WTC11 (cell line): ENCODE measurements at regions not wholly inside any gene's neighbourhood (a gene's known extent, or its start where the extent isn't known, plus 50 kb on each side); places are given as distances from the start of the nearest gene placed in this dataset.

Source experiments
- ATAC-seq: fragments of 200-7000 bp; cut with Tn5 transposase; 2 replicates; pipeline ENCODE4 v1.10.0; 2021; ENCODE audit warnings: mild to moderate bottlenecking, moderate library complexity
- CTCF ChIA-PET: fragments of 300-600 bp; sonication (Branson Sonifier 250); formaldehyde crosslinking; loops from one replicate; lab custom pipeline; 2021; ENCODE audit warnings: antibody characterized with exemption; lab: Charles Lee
- POLR2A ChIA-PET: fragments of 350-600 bp; sonication (Branson Sonifier 250); formaldehyde crosslinking; loops from one replicate; lab custom pipeline; 2021; ENCODE audit warnings: antibody characterized with exemption; lab: Charles Lee
- DNase-seq: peaks from one replicate; pipeline ENCODE4 v3.0.0; 2021; ENCODE audit warnings: low spot score
- H3K27ac Mint-ChIP-seq: 2 replicates; pipeline ENCODE4 v1.8.0; 2021; ENCODE audit warnings: mixed read lengths
- H3K27me3 Mint-ChIP-seq: 2 replicates; pipeline ENCODE4 v1.8.0; 2021; ENCODE audit warnings: low read depth, mild to moderate bottlenecking, moderate library complexity, mixed read lengths
- H3K36me3 Mint-ChIP-seq: 2 replicates; pipeline ENCODE4 v1.8.0; 2021; ENCODE audit warnings: mixed read lengths
- H3K4me1 Mint-ChIP-seq: 2 replicates; pipeline ENCODE4 v1.8.0; 2022; ENCODE audit warnings: mixed read lengths
- H3K4me3 Mint-ChIP-seq: 2 replicates; pipeline ENCODE4 v1.8.0; 2021; ENCODE audit warnings: mild to moderate bottlenecking, moderate library complexity, mixed read lengths
- H3K9me3 Mint-ChIP-seq: 2 replicates; pipeline ENCODE4 v1.8.0; 2021; ENCODE audit warnings: mixed read lengths
- GABPB1 ChIP-seq: sonication (generic); formaldehyde crosslinking; IDR thresholded peaks from 2 replicates; pipeline ENCODE4 v1.8.1; 2023; ENCODE audit warnings: mild to moderate bottlenecking, missing genetic modification reagents
- IRF2 ChIP-seq: sonication (generic); formaldehyde crosslinking; IDR thresholded peaks from 2 replicates; pipeline ENCODE4 v1.8.0; 2022; ENCODE audit warnings: low read depth, missing genetic modification reagents, borderline replicate concordance
- JAZF1 ChIP-seq: fragments of 250-450 bp; sonication (Bioruptor Pico); IDR thresholded peaks from 2 replicates; pipeline ENCODE4 v1.9.0; 2021; ENCODE audit warnings: moderate library complexity, mild to moderate bottlenecking, inconsistent platforms
- JUN ChIP-seq: sonication (generic); formaldehyde crosslinking; IDR thresholded peaks from 2 replicates; pipeline ENCODE4 v1.8.0; 2023; ENCODE audit warnings: mild to moderate bottlenecking, missing genetic modification reagents
- NFYB ChIP-seq: sonication (generic); formaldehyde crosslinking; conservative IDR thresholded peaks from 2 replicates; pipeline ENCODE4 v1.8.0; 2022; ENCODE audit warnings: low read depth, missing genetic modification reagents
- NR1H2 ChIP-seq: sonication (generic); formaldehyde crosslinking; IDR thresholded peaks from 2 replicates; pipeline ENCODE4 v1.9.0; 2021; ENCODE audit warnings: mild to moderate bottlenecking, moderate library complexity, missing genetic modification reagents
- STAT6 ChIP-seq: sonication (generic); formaldehyde crosslinking; conservative IDR thresholded peaks from 2 replicates; pipeline ENCODE4 v1.8.1; 2023; ENCODE audit warnings: mild to moderate bottlenecking, low read depth, missing genetic modification reagents, moderate library complexity
- ZMAT4 ChIP-seq: fragments of 250-450 bp; sonication (Bioruptor Pico); IDR thresholded peaks from 2 replicates; pipeline ENCODE4 v1.9.0; 2021; ENCODE audit warnings: mild to moderate bottlenecking
- ZNF121 ChIP-seq: sonication (generic); formaldehyde crosslinking; IDR thresholded peaks from 2 replicates; pipeline ENCODE4 v1.8.0; 2023; ENCODE audit warnings: missing genetic modification reagents
- ZNF671 ChIP-seq: fragments of 250-450 bp; sonication (Bioruptor Pico); IDR thresholded peaks from 2 replicates; pipeline ENCODE4 v1.8.0; 2021; ENCODE audit warnings: mild to moderate bottlenecking
- TF ChIP-seq, protein P1 (sequence below): sonication (generic); formaldehyde crosslinking; IDR thresholded peaks from 2 replicates; pipeline ENCODE4 v1.8.1; 2023; ENCODE audit warnings: mild to moderate bottlenecking, missing genetic modification reagents, moderate library complexity
- TF ChIP-seq, protein P2 (sequence below): sonication (generic); formaldehyde crosslinking; IDR thresholded peaks from 2 replicates; pipeline ENCODE4 v1.8.1; 2023; ENCODE audit warnings: mild to moderate bottlenecking, missing genetic modification reagents, moderate library complexity
- TF ChIP-seq, protein P3 (sequence below): sonication (generic); formaldehyde crosslinking; IDR thresholded peaks from 2 replicates; pipeline ENCODE4 v1.8.0; 2023; ENCODE audit warnings: missing genetic modification reagents
- TF ChIP-seq, protein P4 (sequence below): fragments of 200-600 bp; IDR thresholded peaks from 2 replicates; pipeline ENCODE4 v1.8.0; 2022; ENCODE audit warnings: antibody characterized with exemption

GRCh38 chr14:62303437-62303836, 541.2 kb downstream of the SNAPC1 start:
- Mint-ChIP-seq H3K4me3 (no peak overlapping the region), H3K27me3 (no peaks in the 10 kb centered on the region), H3K4me1 (peaks cover 8% of the 10 kb centered on the region), H3K27ac (no peak overlapping the region), H3K9me3 (peaks cover 26% of the 10 kb centered on the region), H3K36me3 (peaks cover 3% of the 10 kb centered on the region; the same call in 1 of the 2 replicates)
- ATAC-seq (no peak), DNase-seq (no peak)
- TF ChIP-seq, protein P1, sequence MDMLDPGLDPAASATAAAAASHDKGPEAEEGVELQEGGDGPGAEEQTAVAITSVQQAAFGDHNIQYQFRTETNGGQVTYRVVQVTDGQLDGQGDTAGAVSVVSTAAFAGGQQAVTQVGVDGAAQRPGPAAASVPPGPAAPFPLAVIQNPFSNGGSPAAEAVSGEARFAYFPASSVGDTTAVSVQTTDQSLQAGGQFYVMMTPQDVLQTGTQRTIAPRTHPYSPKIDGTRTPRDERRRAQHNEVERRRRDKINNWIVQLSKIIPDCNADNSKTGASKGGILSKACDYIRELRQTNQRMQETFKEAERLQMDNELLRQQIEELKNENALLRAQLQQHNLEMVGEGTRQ (CRISPR knock-in tag), result no peak
- no peak for TF ChIP-seq JUN
- no peak for TF ChIP-seq IRF2
- TF ChIP-seq, protein P2, sequence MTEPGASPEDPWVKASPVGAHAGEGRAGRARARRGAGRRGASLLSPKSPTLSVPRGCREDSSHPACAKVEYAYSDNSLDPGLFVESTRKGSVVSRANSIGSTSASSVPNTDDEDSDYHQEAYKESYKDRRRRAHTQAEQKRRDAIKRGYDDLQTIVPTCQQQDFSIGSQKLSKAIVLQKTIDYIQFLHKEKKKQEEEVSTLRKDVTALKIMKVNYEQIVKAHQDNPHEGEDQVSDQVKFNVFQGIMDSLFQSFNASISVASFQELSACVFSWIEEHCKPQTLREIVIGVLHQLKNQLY (CRISPR knock-in tag), result no peak
- TF ChIP-seq ZNF121 (CRISPR knock-in tag), result no peak
- no peak for TF ChIP-seq GABPB1
- TF ChIP-seq STAT6 (CRISPR knock-in tag), result no peak
- POLR2A ChIA-PET, result no interaction called here
- CTCF ChIA-PET, result no interaction called here

DNA sequence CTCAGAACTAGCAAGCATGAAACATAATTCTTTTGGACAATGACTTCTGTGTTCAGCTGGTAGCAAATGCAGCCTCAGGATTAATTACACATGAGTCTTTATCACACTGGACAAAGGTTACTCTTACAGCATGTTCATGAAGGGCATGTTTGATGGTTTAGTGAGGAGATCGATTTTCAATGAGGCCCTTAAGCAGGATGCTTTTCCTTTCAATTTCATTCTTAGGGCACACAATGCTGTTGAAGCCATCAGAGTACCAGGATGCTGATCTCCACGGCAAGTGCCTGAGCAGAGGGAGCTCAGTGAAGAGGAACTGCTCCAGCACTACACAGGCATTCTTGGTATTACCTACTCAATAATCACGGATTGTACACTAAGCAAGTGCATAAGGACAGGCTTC, 542.0 kb downstream of the SNAPC1 start:
- Mint-ChIP-seq H3K4me1 (peaks cover 12% of the 10 kb centered on the region), H3K36me3 (peaks cover 3% of the 10 kb centered on the region; the same call in 1 of the 2 replicates), H3K27ac (no peak overlapping the region), H3K27me3 (no peaks in the 10 kb centered on the region), H3K4me3 (no peak overlapping the region), H3K9me3 (peaks cover 26% of the 10 kb centered on the region)
- POLR2A ChIA-PET, result no interaction called here
- ATAC-seq (no peak), DNase-seq (no peak)
- TF ChIP-seq ZNF671 (CRISPR knock-in tag) (no peak), NR1H2 (CRISPR knock-in tag) (no peak), NFYB (no peak), ZMAT4 (CRISPR knock-in tag) (no peak)
- TF ChIP-seq, protein P3, sequence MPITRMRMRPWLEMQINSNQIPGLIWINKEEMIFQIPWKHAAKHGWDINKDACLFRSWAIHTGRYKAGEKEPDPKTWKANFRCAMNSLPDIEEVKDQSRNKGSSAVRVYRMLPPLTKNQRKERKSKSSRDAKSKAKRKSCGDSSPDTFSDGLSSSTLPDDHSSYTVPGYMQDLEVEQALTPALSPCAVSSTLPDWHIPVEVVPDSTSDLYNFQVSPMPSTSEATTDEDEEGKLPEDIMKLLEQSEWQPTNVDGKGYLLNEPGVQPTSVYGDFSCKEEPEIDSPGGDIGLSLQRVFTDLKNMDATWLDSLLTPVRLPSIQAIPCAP (CRISPR knock-in tag), result no peak
- CTCF ChIA-PET, result no interaction called here

DNA sequence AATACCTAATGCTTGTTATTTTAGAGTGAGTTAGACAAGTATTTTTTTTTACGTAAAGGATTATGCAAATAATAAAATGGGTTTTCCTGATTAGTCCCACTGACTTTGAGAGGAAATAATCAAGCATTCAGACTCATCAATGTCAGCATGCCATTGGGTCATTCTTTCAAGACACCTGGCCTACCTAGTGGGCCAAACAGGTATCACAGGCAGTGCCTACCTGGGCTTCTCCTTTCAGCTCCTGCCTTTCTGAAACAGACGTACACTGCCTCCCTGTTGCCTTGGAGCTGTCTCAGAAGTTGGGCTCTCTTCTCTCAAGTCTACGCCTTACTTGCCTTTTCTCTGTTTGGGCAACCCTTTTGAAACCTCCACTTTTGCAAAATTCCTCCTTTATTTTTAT, 545.6 kb downstream of the SNAPC1 start:
- ChIA-PET CTCF (interaction anchor here (0.6 to 1.0 kb wide), 2 partner anchors 129 to 139 kb away, joined by 3 read pairs; no protein-coding TSS in a partner anchor), POLR2A (no interaction called here)
- Mint-ChIP-seq H3K36me3 (no peaks in the 10 kb centered on the region), H3K9me3 (peaks cover 11% of the 10 kb centered on the region), H3K27ac (no peak overlapping the region), H3K4me3 (no peak overlapping the region), H3K4me1 (peaks cover 9% of the 10 kb centered on the region), H3K27me3 (no peaks in the 10 kb centered on the region)
- TF ChIP-seq, protein P4, sequence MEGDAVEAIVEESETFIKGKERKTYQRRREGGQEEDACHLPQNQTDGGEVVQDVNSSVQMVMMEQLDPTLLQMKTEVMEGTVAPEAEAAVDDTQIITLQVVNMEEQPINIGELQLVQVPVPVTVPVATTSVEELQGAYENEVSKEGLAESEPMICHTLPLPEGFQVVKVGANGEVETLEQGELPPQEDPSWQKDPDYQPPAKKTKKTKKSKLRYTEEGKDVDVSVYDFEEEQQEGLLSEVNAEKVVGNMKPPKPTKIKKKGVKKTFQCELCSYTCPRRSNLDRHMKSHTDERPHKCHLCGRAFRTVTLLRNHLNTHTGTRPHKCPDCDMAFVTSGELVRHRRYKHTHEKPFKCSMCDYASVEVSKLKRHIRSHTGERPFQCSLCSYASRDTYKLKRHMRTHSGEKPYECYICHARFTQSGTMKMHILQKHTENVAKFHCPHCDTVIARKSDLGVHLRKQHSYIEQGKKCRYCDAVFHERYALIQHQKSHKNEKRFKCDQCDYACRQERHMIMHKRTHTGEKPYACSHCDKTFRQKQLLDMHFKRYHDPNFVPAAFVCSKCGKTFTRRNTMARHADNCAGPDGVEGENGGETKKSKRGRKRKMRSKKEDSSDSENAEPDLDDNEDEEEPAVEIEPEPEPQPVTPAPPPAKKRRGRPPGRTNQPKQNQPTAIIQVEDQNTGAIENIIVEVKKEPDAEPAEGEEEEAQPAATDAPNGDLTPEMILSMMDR, result 0 out of 2 replicates have a peak, but pooled peaks have one; percentile 25
- no peak for TF ChIP-seq JAZF1 (CRISPR knock-in tag)
- peak; percentile 28 for DNase-seq
- peak; percentile 91 for ATAC-seq
